LNCaP clone FGC (cell line): ENCODE measurements at regions not wholly inside any gene's neighbourhood (a gene's known extent, or its start where the extent isn't known, plus 50 kb on each side); places are given as distances from the start of the nearest gene placed in this dataset.

Experiments used
- DNase-seq: peaks from one replicate; pipeline ENCODE4 v3.0.0-alpha.2; 2011; ENCODE audit warnings: low read depth
- H3K4me3 ChIP-seq: 2 replicates; pipeline ENCODE4 v1.5.1; 2011; ENCODE audit warnings: mild to moderate bottlenecking, low read depth, low read length, control low read depth
- CTCF ChIP-seq: IDR thresholded peaks from 2 replicates; pipeline ENCODE4 v1.5.1; 2012; ENCODE audit warnings: mild to moderate bottlenecking; ENCODE audit not compliant: control insufficient read depth, insufficient read depth; ENCODE audit errors: extremely low read depth

- no peak for TF ChIP-seq CTCF
- no peak overlapping the region for H3K4me3 ChIP-seq
These were observed 59.6 kb upstream of the NEDD9 start for GRCh38 chr6:11292091-11292490.

GRCh38 chr6:11291582-11291981, 59.1 kb upstream of the NEDD9 start:
- no peak overlapping the region for H3K4me3 ChIP-seq
- TF ChIP-seq CTCF: no peak
- no peak for DNase-seq

More at GRCh38 chr6:11292091-11292490, 59.6 kb upstream of the NEDD9 start:
- no peak for DNase-seq

- no peak for TF ChIP-seq CTCF
- no peak for DNase-seq
- H3K4me3 ChIP-seq: no peak overlapping the region
These were observed 57.6 kb upstream of the NEDD9 start for GRCh38 chr6:11290027-11290426.

- TF ChIP-seq CTCF: no peak
- H3K4me3 ChIP-seq: no peak overlapping the region
- DNase-seq: peak; percentile 98
These were observed 55.6 kb upstream of the NEDD9 start for GRCh38 chr6:11288065-11288464.

- H3K4me3 ChIP-seq: no peak overlapping the region
- no peak for TF ChIP-seq CTCF
- DNase-seq: no peak
These were observed 52.5 kb upstream of the NEDD9 start for GRCh38 chr6:11284996-11285395.

GRCh38 chr6:11283629-11284028, 51.2 kb upstream of the NEDD9 start:
- no peak for TF ChIP-seq CTCF
- no peak for DNase-seq
- H3K4me3 ChIP-seq: no peak overlapping the region

GRCh38 chr6:11282875-11283274, 50.4 kb upstream of the NEDD9 start:
- no peak for TF ChIP-seq CTCF
- no peak for DNase-seq
- H3K4me3 ChIP-seq: no peak overlapping the region
